CD4-positive, alpha-beta T cell treated with Interleukin-21 for 1 hour (primary cell): ENCODE measurements at regions not wholly inside any gene's neighbourhood (a gene's known extent, or its start where the extent isn't known, plus 50 kb on each side); places are given as distances from the start of the nearest gene placed in this dataset.

Experiments used
- DNase-seq: peaks from one replicate; pipeline ENCODE4 v3.0.0-alpha.2; 2020

- no peak for DNase-seq
Measured at GRCh38 chr3:36298188-36298587, 82.1 kb upstream of the STAC start.

GRCh38 chr3:36302158-36302509, 78.2 kb upstream of the STAC start:
- DNase-seq: no peak

DNA sequence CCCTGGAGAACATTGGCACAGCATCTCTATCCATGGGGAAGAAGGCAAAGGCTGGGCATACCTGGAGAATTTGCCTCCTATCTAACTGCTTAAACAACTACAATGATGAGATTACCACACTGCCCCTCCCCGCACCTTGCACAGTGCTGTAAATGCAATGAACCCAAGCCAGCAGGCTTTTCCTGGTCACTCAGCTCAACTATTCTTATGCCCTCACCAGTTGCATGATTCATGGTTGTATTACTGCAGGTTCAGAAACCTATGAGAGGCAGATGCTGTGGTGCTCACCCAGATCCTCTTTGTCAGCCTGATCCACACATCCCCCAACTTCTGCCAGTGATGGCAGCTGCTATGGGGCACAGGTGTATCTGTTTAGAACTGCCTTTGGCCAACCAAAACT, 77.7 kb upstream of the STAC start:
- DNase-seq: no peak

DNA sequence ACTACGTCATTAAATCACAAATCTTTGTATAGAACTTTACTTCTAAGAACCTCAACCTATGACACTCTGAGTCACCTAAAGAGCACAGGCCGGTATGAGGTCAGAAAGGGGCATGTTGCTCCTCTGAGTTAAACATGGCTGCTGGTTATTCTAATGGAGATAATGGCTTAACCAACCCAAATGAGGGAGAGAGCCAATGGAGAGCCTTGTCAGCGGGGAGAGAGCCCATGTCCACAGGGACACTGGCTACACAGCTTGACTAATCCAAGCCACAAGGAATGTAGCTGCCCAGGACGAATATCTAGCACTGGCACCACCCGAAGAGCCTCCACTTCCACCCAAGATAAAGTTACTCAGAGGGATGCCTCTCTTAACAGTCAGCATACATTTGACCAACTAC, 77.0 kb upstream of the STAC start:
- no peak for DNase-seq

- DNase-seq: no peak
Measured at GRCh38 chr3:36305929-36306520, 74.3 kb upstream of the STAC start.

GRCh38 chr3:36309092-36309491, 71.2 kb upstream of the STAC start:
- no peak for DNase-seq

DNA sequence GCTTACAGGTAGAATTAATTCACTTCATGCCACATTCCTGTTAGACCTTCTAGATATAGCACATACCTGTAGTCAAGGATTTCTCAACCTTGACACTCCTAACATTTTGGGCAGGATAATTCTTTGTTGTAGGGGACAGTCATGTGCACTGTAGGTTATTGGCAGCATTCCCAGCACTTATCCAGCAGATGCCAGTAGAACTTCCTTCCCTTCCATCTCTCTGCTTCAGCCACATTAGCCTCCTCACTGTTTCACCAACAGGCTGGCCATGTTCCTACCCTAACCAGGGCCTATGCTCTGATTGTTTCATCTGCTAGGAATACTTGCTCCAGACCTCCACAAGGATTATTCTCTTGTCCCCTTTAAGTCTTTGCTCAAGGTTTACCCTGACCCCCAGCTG, 68.0 kb upstream of the STAC start:
- DNase-seq: no peak

DNA sequence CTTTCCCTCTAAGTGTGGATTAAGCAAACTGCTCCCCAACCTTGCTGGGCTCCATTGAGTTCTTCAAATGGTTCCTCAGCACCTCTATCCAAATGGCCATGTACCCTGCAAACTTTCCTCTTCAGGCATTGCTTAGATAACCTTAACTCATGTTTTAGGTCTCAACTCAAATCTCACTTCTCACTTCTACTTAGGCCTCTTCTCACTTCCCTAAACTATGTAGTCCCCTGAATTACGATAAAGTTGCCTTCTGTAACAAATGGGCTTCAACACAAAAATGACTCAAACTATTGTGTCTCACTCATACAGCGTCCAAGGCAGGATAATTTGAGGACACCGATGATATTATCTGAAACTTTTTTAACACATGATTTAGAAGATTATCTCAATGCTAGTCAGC, 62.4 kb upstream of the STAC start:
- DNase-seq: no peak

- DNase-seq: no peak
Measured at GRCh38 chr3:36318621-36319200, 61.6 kb upstream of the STAC start.

DNA sequence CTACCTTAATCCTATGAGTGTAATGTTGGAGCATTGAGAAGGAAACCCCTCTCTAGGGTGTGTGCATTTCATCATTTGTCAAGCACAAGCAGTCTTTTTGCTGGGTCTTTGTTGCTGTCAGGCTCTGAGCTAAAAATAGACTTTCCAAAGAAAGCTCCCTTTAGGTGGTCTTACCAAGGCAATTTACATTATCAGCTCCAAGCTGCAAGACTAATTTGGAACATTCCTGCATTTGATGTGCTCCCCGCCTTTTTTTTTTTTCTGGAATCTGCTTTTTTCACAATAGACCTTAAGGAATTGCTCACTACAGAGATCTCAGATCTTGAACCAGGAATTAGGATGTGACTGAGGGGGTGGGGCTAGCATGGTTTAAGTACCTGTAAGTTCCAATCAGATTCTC, 60.6 kb upstream of the STAC start:
- no peak for DNase-seq
